Fibroblast of lung (primary cell): ENCODE measurements at regions not wholly inside any gene's neighbourhood (a gene's known extent, or its start where the extent isn't known, plus 50 kb on each side); places are given as distances from the start of the nearest gene placed in this dataset.

Experiments
- CTCF ChIP-seq, 2 donors: IDR thresholded peaks in 1 of 2; conservative IDR thresholded peaks in 1 of 2; 1 replicate in 1 of 2; 2 replicates in 1 of 2; pipeline ENCODE4 v1.5.1; 2011 to 2012; ENCODE audit warnings: low read length in 2 of 2, control low read depth in 1 of 2, inconsistent platforms in 1 of 2, low read depth in 1 of 2, mild to moderate bottlenecking in 1 of 2
- EZH2 ChIP-seq: IDR thresholded peaks from 2 replicates; pipeline ENCODE4 v1.5.1; 2012; ENCODE audit warnings: low read length, control low read depth, mild to moderate bottlenecking; ENCODE audit errors: missing control alignments

GRCh38 chr12:98439471-98439951 is 75.9 kb upstream of the TMPO start:
- TF ChIP-seq CTCF (conservative IDR thresholded peaks at IDR 0.05 in 1 of 2, IDR thresholded peaks at IDR 0.05 in 1 of 2; ENCODE audit: low read depth in 1 of 2, low read length in 2 of 2), result no peak
- no peak for TF ChIP-seq EZH2
